ENCODE measurements at regions not wholly inside any gene's neighbourhood (a gene's known extent, or its start where the extent isn't known, plus 50 kb on each side); places are given as distances from the start of the nearest gene placed in this dataset.

- 68 to 84% methylated on average over 4 of the region's 4 CpGs for WGBS, 2 donors
Observed at GRCh38 chr9:90307167-90307833, 335.3 kb downstream of the DIRAS2 start.

GRCh38 chr9:90307891-90308290 lies 334.7 kb downstream of the DIRAS2 start:
- Histone ChIP-seq H3K27ac (no peak overlapping the region), H3K27me3 (no peaks in the 10 kb centered on the region), H3K36me3 (no peaks in the 10 kb centered on the region), H3K9me3 (no peaks in the 10 kb centered on the region), H3K4me3 (no peak overlapping the region), H3K4me1 (no peaks in the 10 kb centered on the region)
- TF ChIP-seq EP300 (IDR thresholded peaks at IDR 0.05) (no peak), CTCF (IDR thresholded peaks at IDR 0.05) (no peak), POLR2AphosphoS5 (IDR thresholded peaks at IDR 0.05) (no peak), POLR2A (IDR thresholded peaks at IDR 0.05) (no peak)
- 66 to 68% methylated on average over 4 of the region's 4 CpGs for WGBS, 2 donors
- DNase-seq (no peak), ATAC-seq (ENCODE audit: low FRiP score in 2 of 2) (no peak)

More at GRCh38 chr9:90307167-90307833, 335.3 kb downstream of the DIRAS2 start:
- Histone ChIP-seq H3K9me3 (no peaks in the 10 kb centered on the region), H3K27ac (no peak overlapping the region), H3K4me3 (no peak overlapping the region), H3K36me3 (no peaks in the 10 kb centered on the region), H3K4me1 (no peaks in the 10 kb centered on the region), H3K27me3 (no peaks in the 10 kb centered on the region)
- TF ChIP-seq POLR2AphosphoS5 (IDR thresholded peaks at IDR 0.05) (no peak), EP300 (IDR thresholded peaks at IDR 0.05) (no peak), CTCF (IDR thresholded peaks at IDR 0.05) (no peak), POLR2A (IDR thresholded peaks at IDR 0.05) (no peak)
- DNase-seq: no peak
- ATAC-seq (ENCODE audit: low FRiP score in 2 of 2): no peak

GRCh38 chr9:90308691-90309090 lies 333.9 kb downstream of the DIRAS2 start:
- Histone ChIP-seq H3K27me3 (no peaks in the 10 kb centered on the region), H3K4me1 (no peaks in the 10 kb centered on the region), H3K27ac (no peak overlapping the region), H3K4me3 (no peak overlapping the region), H3K9me3 (no peaks in the 10 kb centered on the region), H3K36me3 (no peaks in the 10 kb centered on the region)
- WGBS, 2 donors: 81 to 96% methylated on average over 4 of the region's 4 CpGs
- DNase-seq (no peak), ATAC-seq (ENCODE audit: low FRiP score in 2 of 2) (no peak)
- TF ChIP-seq EP300 (IDR thresholded peaks at IDR 0.05): no peak
- TF ChIP-seq CTCF (IDR thresholded peaks at IDR 0.05): no peak
- no peak for TF ChIP-seq POLR2A (IDR thresholded peaks at IDR 0.05)
- no peak for TF ChIP-seq POLR2AphosphoS5 (IDR thresholded peaks at IDR 0.05)

- WGBS, 2 donors: 87 to 93% methylated on average over 7 of the region's 7 CpGs
- H3K27ac ChIP-seq: no peak overlapping the region
- no peak overlapping the region for H3K4me3 ChIP-seq
- ATAC-seq (ENCODE audit: low FRiP score in 2 of 2): no peak
- no peak for DNase-seq
- no peaks in the 10 kb centered on the region for H3K9me3 ChIP-seq
- no peaks in the 10 kb centered on the region for H3K4me1 ChIP-seq
- H3K36me3 ChIP-seq: no peaks in the 10 kb centered on the region
- no peak for TF ChIP-seq CTCF (IDR thresholded peaks at IDR 0.05)
- TF ChIP-seq EP300 (IDR thresholded peaks at IDR 0.05): no peak
- TF ChIP-seq POLR2AphosphoS5 (IDR thresholded peaks at IDR 0.05): no peak
- TF ChIP-seq POLR2A (IDR thresholded peaks at IDR 0.05): no peak
- no peaks in the 10 kb centered on the region for H3K27me3 ChIP-seq
Observed at GRCh38 chr9:90309809-90310520, 332.7 kb downstream of the DIRAS2 start.

GRCh38 chr9:90310521-90310876 lies 332.1 kb downstream of the DIRAS2 start:
- TF ChIP-seq POLR2AphosphoS5 (IDR thresholded peaks at IDR 0.05): no peak
- TF ChIP-seq POLR2A (IDR thresholded peaks at IDR 0.05): no peak
- TF ChIP-seq CTCF (IDR thresholded peaks at IDR 0.05): no peak
- TF ChIP-seq EP300 (IDR thresholded peaks at IDR 0.05): no peak
- no peak for DNase-seq
- Histone ChIP-seq H3K4me1 (no peaks in the 10 kb centered on the region), H3K4me3 (no peak overlapping the region), H3K27ac (no peak overlapping the region), H3K36me3 (no peaks in the 10 kb centered on the region), H3K9me3 (no peaks in the 10 kb centered on the region), H3K27me3 (no peaks in the 10 kb centered on the region)
- no peak for ATAC-seq (ENCODE audit: low FRiP score in 2 of 2)
- WGBS, 2 donors: 92 to 100% methylated on average over 1 of the region's 1 CpG

Measured in upper lobe of left lung (tissue), 6 donors.